ENCODE measurements at regions not wholly inside any gene's neighbourhood (a gene's known extent, or its start where the extent isn't known, plus 50 kb on each side); places are given as distances from the start of the nearest gene placed in this dataset.

DNA sequence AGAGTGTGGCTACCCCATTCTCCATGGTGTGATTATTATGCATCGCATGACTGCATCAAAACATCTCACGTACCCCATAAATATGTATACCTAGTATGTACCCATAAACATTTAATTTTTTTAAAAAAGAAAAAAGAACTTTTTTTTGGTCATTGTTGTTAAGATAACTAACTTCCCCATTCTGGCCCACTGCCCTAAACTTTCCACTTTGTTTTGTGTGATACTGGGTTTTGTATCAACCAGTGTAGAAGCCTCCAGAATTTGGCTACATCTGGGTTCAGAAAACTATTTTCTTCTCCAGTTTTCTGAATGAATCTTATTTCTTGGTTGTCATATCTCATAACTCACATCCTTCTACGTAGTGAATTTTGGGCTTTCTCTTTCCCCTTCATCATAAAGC, 62.3 kb upstream of the NABP1 start:
- DNase-seq (ENCODE audit: extremely low read depth, low read depth), result no peak
- no peak for TF ChIP-seq CTCF (IDR thresholded peaks at IDR 0.05; ENCODE audit: low read depth, low read length)

DNA sequence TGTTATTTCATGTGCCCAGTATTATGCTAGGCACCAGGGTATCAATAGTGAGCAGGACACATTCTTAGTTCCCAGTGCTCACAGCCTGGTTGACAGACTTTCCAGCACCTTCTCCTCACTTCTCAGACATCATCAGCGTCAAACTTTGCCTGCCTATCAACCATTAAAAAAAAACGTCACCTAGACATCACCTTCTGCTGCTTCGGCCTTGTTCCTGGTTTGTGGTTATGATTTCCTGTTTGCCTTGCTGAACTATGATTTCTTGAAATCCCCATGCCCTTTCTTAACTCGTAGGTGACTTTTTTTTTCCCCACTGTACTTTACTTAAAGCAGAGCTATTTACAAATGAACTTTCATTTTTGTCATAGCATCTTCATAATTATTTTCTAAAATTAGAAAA, 60.4 kb upstream of the NABP1 start:
- no peak for TF ChIP-seq CTCF (IDR thresholded peaks at IDR 0.05; ENCODE audit: low read depth, low read length)
- DNase-seq (ENCODE audit: extremely low read depth, low read depth), result no peak

GRCh38 chr2:191618046-191618780, 59.7 kb upstream of the NABP1 start:
- no peak for DNase-seq (ENCODE audit: extremely low read depth, low read depth)
- no peak for TF ChIP-seq CTCF (IDR thresholded peaks at IDR 0.05; ENCODE audit: low read depth, low read length)

DNA sequence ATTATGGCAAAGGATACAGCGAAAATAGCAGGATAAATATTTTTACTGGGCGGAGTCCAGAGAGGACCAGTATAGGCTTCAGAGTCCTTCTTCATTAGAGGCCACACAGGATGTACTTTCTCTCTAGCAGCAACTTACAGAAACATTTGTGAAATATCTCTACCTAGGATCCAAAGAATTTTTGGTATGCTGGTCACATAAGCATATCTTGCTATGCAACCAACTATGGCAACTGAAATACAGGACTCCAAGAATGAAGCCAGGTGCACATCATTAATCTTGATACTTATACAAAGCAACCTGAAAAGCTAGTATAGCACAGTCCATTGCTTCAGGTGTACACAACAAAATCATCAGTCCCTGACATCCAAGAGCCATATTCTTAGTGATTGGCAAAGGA, 59.1 kb upstream of the NABP1 start:
- TF ChIP-seq CTCF (IDR thresholded peaks at IDR 0.05; ENCODE audit: low read depth, low read length), result no peak
- DNase-seq (ENCODE audit: extremely low read depth, low read depth), result no peak

- DNase-seq (ENCODE audit: extremely low read depth, low read depth), result no peak
- TF ChIP-seq CTCF (IDR thresholded peaks at IDR 0.05; ENCODE audit: low read depth, low read length), result no peak
Observed at GRCh38 chr2:191620144-191620543, 57.8 kb upstream of the NABP1 start.

DNA sequence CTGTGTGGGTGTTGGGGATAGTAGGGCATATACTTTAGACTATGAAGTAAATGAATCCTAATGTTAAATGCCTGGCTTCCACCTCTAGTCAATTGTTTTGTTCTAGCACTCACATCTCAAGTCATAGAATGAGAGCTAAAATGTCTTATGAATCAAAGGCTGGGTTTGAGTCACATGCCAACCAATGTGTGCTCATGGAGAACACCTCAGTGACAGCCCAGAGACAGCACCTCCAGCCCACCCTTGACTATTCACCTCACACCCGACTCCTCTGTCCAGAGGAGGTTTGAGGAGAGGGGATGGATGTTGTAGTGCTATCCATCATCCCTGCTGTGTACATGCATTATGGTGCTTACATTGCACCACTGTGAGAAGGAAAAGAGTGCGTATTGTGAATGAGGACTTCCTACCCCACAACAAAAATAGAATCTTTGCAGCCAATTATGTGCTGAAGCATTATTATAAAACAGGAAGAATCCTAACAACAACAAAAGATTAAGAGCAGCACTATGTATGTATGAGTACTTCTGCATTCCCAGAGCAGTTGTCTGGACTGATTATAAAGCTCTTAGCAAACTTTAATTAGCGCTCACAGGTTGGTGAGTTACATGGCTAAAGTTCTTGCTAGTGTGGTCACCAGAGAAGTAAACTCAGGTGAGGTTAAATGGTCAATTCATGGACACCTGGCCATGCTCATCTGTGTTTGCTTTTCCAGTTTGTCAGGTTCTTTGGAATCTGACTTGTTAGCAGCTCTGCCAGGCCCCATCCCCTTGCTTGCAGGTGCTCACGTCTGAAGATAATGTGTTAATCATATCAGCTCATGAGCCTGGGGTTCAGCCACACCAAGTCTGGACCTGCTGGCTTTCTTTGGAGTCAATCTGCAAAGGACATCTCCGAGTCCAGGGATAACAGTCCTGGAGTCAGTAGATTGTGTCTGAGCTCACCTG, 55.3 kb upstream of the NABP1 start:
- no peak for DNase-seq (ENCODE audit: extremely low read depth, low read depth)
- TF ChIP-seq CTCF (IDR thresholded peaks at IDR 0.05; ENCODE audit: low read depth, low read length), result no peak

DNA sequence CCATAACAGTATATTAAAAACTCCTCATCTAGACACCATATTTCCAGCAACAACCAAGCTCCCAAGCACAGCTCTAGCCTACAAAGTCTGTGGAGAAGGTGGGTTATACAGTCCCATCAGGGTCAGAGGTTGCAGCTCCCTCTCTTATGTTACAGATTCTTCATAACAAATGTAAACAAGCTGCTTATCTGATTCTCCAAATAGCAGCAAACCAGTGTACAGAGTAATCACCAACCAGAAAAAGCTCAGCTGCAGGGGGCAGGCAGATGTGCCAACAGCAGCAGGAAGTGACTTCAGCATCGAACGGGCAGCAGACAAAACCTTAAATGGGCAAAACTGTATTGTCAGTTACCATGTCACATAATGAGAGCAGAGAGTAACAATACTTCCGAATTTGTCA, 52.9 kb upstream of the NABP1 start:
- no peak for DNase-seq (ENCODE audit: extremely low read depth, low read depth)
- TF ChIP-seq CTCF (IDR thresholded peaks at IDR 0.05; ENCODE audit: low read depth, low read length), result no peak
